BJ (cell line): ENCODE measurements at regions not wholly inside any gene's neighbourhood (a gene's known extent, or its start where the extent isn't known, plus 50 kb on each side); places are given as distances from the start of the nearest gene placed in this dataset.

ENCODE experiments used
- CTCF ChIA-PET: fragments of 350-600 bp; formaldehyde crosslinking; extraction: SDS; loops from one replicate; lab custom pipeline; 2021; ENCODE audit warnings: antibody characterized with exemption, inconsistent platforms; lab: Yijun Ruan, JAX
- POLR2A ChIA-PET: fragments of 300-600 bp; sonication (Branson Sonifier 250); formaldehyde crosslinking; extraction: SDS; loops from one replicate; lab custom pipeline; 2021; ENCODE audit warnings: antibody characterized with exemption; lab: Charles Lee
- DNase-seq: peaks from one replicate; pipeline ENCODE4 v3.0.0-alpha.2; 2011; ENCODE audit warnings: low read depth
- H3K27me3 ChIP-seq: 2 replicates; pipeline ENCODE4 v1.6.0; 2011; ENCODE audit warnings: low read length; ENCODE audit not compliant: control insufficient read depth, insufficient read depth
- H3K36me3 ChIP-seq: 2 replicates; pipeline ENCODE4 v1.5.1; 2011; ENCODE audit warnings: low read length; ENCODE audit not compliant: control insufficient read depth, insufficient read depth
- H3K4me3 ChIP-seq: 2 replicates; pipeline ENCODE4 v1.5.1; 2011; ENCODE audit warnings: low read depth, mild to moderate bottlenecking, control low read depth, low read length
- TF ChIP-seq, protein P1 (sequence below): IDR thresholded peaks from 2 replicates; pipeline ENCODE4 v1.5.1; 2011; ENCODE audit warnings: low read depth, mild to moderate bottlenecking, control low read depth, inconsistent platforms, low read length, moderate library complexity; ENCODE audit not compliant: insufficient read depth

DNA sequence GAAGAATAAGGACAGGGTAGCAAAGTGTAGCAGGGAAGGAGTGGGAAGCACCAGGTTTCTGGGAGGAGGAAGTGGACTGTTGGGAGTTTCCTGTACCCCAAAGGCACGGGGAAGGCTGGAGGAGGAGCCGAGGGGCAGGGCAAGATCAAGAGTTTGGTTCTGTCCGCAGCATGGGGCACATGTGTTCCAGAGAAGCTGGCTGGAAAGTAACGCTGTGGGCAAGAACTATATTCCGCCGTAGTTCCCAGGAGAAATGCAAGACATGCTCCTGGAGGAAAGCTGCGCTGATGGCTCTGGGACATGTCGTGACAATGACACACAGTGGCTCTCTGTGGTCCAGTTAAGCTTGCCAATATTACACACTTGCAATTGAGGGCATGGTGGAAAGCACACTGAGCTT lies 51.7 kb upstream of the KPNA3 start:
- ChIA-PET POLR2A (no interaction called here), CTCF (interaction anchor here (0.5 kb wide), 1 partner anchor 88 kb away, joined by 3 read pairs; no protein-coding TSS in a partner anchor)
- Histone ChIP-seq H3K36me3 (no peaks in the 10 kb centered on the region), H3K4me3 (no peak overlapping the region), H3K27me3 (no peaks in the 10 kb centered on the region)
- DNase-seq, result no peak
- TF ChIP-seq, protein P1, sequence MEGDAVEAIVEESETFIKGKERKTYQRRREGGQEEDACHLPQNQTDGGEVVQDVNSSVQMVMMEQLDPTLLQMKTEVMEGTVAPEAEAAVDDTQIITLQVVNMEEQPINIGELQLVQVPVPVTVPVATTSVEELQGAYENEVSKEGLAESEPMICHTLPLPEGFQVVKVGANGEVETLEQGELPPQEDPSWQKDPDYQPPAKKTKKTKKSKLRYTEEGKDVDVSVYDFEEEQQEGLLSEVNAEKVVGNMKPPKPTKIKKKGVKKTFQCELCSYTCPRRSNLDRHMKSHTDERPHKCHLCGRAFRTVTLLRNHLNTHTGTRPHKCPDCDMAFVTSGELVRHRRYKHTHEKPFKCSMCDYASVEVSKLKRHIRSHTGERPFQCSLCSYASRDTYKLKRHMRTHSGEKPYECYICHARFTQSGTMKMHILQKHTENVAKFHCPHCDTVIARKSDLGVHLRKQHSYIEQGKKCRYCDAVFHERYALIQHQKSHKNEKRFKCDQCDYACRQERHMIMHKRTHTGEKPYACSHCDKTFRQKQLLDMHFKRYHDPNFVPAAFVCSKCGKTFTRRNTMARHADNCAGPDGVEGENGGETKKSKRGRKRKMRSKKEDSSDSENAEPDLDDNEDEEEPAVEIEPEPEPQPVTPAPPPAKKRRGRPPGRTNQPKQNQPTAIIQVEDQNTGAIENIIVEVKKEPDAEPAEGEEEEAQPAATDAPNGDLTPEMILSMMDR, result no peak
